ENCODE measurements at regions not wholly inside any gene's neighbourhood (a gene's known extent, or its start where the extent isn't known, plus 50 kb on each side); places are given as distances from the start of the nearest gene placed in this dataset.

- CTCF ChIA-PET = no interaction called here
- no peaks in the 10 kb centered on the region for H3K4me1 ChIP-seq (replicated peaks; ENCODE audit: insufficient read depth)
These were observed 58.8 kb upstream of the NEK6 start for GRCh38 chr9:124198948-124199347.

GRCh38 chr9:124199474-124199873 is 58.3 kb upstream of the NEK6 start:
- CTCF ChIA-PET = no interaction called here
- no peak for TF ChIP-seq CTCF (conservative IDR thresholded peaks at IDR 0.05)
- TF ChIP-seq EZH2 (IDR thresholded peaks at IDR 0.05; ENCODE audit: low read depth) = no peak
- Histone ChIP-seq H3K36me3 (ENCODE audit: low read depth) (no peaks in the 10 kb centered on the region), H3K9me2 (ENCODE audit: insufficient read depth) (no peaks in the 10 kb centered on the region), H3K4me1 (replicated peaks; ENCODE audit: insufficient read depth) (no peaks in the 10 kb centered on the region), H3K9me3 (ENCODE audit: insufficient read depth, low read depth) (no peaks in the 10 kb centered on the region), H3K27ac (no peak overlapping the region), H4K20me1 (ENCODE audit: insufficient read depth) (no peaks in the 10 kb centered on the region), H3K79me2 (ENCODE audit: low read depth) (no peaks in the 10 kb centered on the region), H3K27me3 (ENCODE audit: insufficient read depth, low read depth) (peaks cover 7% of the 10 kb centered on the region; the same call in 1 of the 2 replicates), H2AFZ (no peak overlapping the region), H3K4me3 (no peak overlapping the region), H3K4me2 (no peak overlapping the region), H3F3A (ENCODE audit: insufficient read depth, low read depth) (no peaks in the 10 kb centered on the region)
- BruUV-seq (replicated peaks) = no TSS peak
- intact Hi-C loops (cut with micrococcal nuclease; ENCODE audit: unreplicated experiment) = no loop called here
- POLR2A ChIA-PET (ENCODE audit: unreplicated experiment) = no interaction called here
- no peak for DNase-seq

More at GRCh38 chr9:124198948-124199347, 58.8 kb upstream of the NEK6 start:
- no peak overlapping the region for H3K4me2 ChIP-seq
- H3K4me3 ChIP-seq = no peak overlapping the region
- no peaks in the 10 kb centered on the region for H4K20me1 ChIP-seq (ENCODE audit: insufficient read depth)
- no peak for DNase-seq
- POLR2A ChIA-PET (ENCODE audit: unreplicated experiment) = interaction anchor here (0.6 kb wide), 1 partner anchor 13 kb away, joined by 4 read pairs; no protein-coding TSS in a partner anchor
- H3K27me3 ChIP-seq (ENCODE audit: insufficient read depth, low read depth) = peaks cover 7% of the 10 kb centered on the region; the same call in 1 of the 2 replicates
- H3K36me3 ChIP-seq (ENCODE audit: low read depth) = no peaks in the 10 kb centered on the region
- intact Hi-C loops (cut with micrococcal nuclease; ENCODE audit: unreplicated experiment) = no loop called here
- no peaks in the 10 kb centered on the region for H3F3A ChIP-seq (ENCODE audit: insufficient read depth, low read depth)
- TF ChIP-seq CTCF (conservative IDR thresholded peaks at IDR 0.05) (no peak), EZH2 (IDR thresholded peaks at IDR 0.05; ENCODE audit: low read depth) (no peak)
- no peaks in the 10 kb centered on the region for H3K9me3 ChIP-seq (ENCODE audit: insufficient read depth, low read depth)
- no TSS peak for BruUV-seq (replicated peaks)
- H3K27ac ChIP-seq = no peak overlapping the region
- H3K9me2 ChIP-seq (ENCODE audit: insufficient read depth) = no peaks in the 10 kb centered on the region
- H2AFZ ChIP-seq = no peak overlapping the region
- H3K79me2 ChIP-seq (ENCODE audit: low read depth) = no peaks in the 10 kb centered on the region

- ChIA-PET CTCF (no interaction called here), POLR2A (ENCODE audit: unreplicated experiment) (interaction anchor here (0.6 kb wide), 1 partner anchor 58 kb away, joined by 13 read pairs; no protein-coding TSS in a partner anchor)
- Histone ChIP-seq H3K9me2 (ENCODE audit: insufficient read depth) (no peaks in the 10 kb centered on the region), H3K27me3 (ENCODE audit: insufficient read depth, low read depth) (no peaks in the 10 kb centered on the region), H3K4me2 (no peak overlapping the region), H3K4me3 (no peak overlapping the region), H3K27ac (no peak overlapping the region), H2AFZ (no peak overlapping the region), H3K4me1 (replicated peaks; ENCODE audit: insufficient read depth) (no peaks in the 10 kb centered on the region), H3F3A (ENCODE audit: insufficient read depth, low read depth) (no peaks in the 10 kb centered on the region), H3K9me3 (ENCODE audit: insufficient read depth, low read depth) (no peaks in the 10 kb centered on the region), H3K36me3 (ENCODE audit: low read depth) (no peaks in the 10 kb centered on the region), H3K79me2 (ENCODE audit: low read depth) (no peaks in the 10 kb centered on the region), H4K20me1 (ENCODE audit: insufficient read depth) (no peaks in the 10 kb centered on the region)
- BruUV-seq (replicated peaks) = no TSS peak
- peak in 1 of 2 experiments; percentile 19 for DNase-seq
- intact Hi-C loops (cut with micrococcal nuclease; ENCODE audit: unreplicated experiment) = no loop called here
- no peak for TF ChIP-seq EZH2 (IDR thresholded peaks at IDR 0.05; ENCODE audit: low read depth)
- TF ChIP-seq CTCF (conservative IDR thresholded peaks at IDR 0.05) = no peak
These were observed 55.2 kb upstream of the NEK6 start for GRCh38 chr9:124202447-124202971.

Measured in PC-9 (cell line).